IPS-15b (cell line): ENCODE measurements at regions not wholly inside any gene's neighbourhood (a gene's known extent, or its start where the extent isn't known, plus 50 kb on each side); places are given as distances from the start of the nearest gene placed in this dataset.

Experiments
- H3K27me3 ChIP-seq: one replicate; pipeline ENCODE4 v1.6.1; 2013; ENCODE audit warnings: low read length; ENCODE audit not compliant: control insufficient read depth, insufficient read depth
- H3K36me3 ChIP-seq: one replicate; pipeline ENCODE4 v1.6.1; 2013; ENCODE audit warnings: low read length; ENCODE audit not compliant: control insufficient read depth, insufficient read depth
- H3K4me1 ChIP-seq: one replicate; pipeline ENCODE4 v1.6.1; 2013; ENCODE audit warnings: mild to moderate bottlenecking, low read length; ENCODE audit not compliant: control insufficient read depth, insufficient read depth
- H3K4me3 ChIP-seq: one replicate; pipeline ENCODE4 v1.5.1; 2013; ENCODE audit warnings: low read depth, low read length
- H3K9ac ChIP-seq: one replicate; pipeline ENCODE4 v1.6.1; 2013; ENCODE audit warnings: low read depth, mild to moderate bottlenecking, low read length
- H3K9me3 ChIP-seq: one replicate; pipeline ENCODE4 v1.6.1; 2013; ENCODE audit warnings: mild to moderate bottlenecking, low read length; ENCODE audit not compliant: control insufficient read depth, insufficient read depth

- Histone ChIP-seq H3K4me3 (no peak overlapping the region), H3K4me1 (no peaks in the 10 kb centered on the region), H3K27me3 (no peaks in the 10 kb centered on the region), H3K36me3 (no peaks in the 10 kb centered on the region), H3K9me3 (no peaks in the 10 kb centered on the region), H3K9ac (no peak overlapping the region)
Observed at GRCh38 chr10:121418126-121418777, 180.0 kb downstream of the FGFR2 start.

DNA sequence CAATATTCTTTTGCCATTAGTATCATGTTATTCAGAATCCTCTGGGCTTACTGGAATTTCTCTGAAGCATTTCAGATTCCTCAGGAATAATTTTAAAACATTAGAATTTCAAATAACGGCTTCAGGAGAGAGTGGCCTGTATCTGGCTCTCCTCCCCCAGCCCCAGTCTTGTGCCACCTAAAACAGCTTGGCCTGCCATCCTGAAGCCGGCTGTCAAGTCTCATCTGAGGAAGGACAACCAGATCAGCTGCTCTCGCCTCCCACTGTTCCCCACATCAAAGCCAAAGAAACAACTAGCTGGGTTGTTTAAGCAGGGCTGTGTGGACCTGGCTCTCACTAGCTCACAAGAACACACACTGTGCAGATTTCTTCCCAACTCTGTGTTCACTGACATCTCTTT, 178.2 kb downstream of the FGFR2 start:
- H3K36me3 ChIP-seq, result no peaks in the 10 kb centered on the region
- no peak overlapping the region for H3K9ac ChIP-seq
- no peak overlapping the region for H3K4me3 ChIP-seq
- H3K4me1 ChIP-seq, result no peaks in the 10 kb centered on the region
- no peaks in the 10 kb centered on the region for H3K27me3 ChIP-seq
- no peaks in the 10 kb centered on the region for H3K9me3 ChIP-seq

DNA sequence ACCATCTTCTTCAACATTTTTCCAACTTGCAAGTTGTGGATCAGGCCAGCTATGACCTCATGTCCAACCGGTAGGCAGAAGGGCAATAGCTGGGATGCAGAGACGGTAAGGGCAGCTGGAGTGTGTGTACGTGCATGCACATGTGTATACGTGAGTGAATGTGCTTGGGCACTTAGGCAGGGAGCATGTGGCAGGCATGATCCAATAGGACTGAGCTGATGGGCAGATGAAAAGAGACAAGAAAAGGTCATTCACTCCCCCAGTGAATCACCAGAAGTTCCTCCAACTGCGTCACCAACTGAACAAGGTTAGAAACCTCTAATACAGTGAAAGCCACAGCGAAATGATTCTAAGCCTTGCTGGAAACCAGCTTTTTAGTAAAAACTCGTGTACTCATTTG, 176.1 kb downstream of the FGFR2 start:
- Histone ChIP-seq H3K36me3 (no peaks in the 10 kb centered on the region), H3K4me1 (no peaks in the 10 kb centered on the region), H3K9me3 (no peaks in the 10 kb centered on the region), H3K27me3 (no peaks in the 10 kb centered on the region), H3K9ac (no peak overlapping the region), H3K4me3 (no peak overlapping the region)

GRCh38 chr10:121425623-121426022, 172.6 kb downstream of the FGFR2 start:
- Histone ChIP-seq H3K27me3 (no peaks in the 10 kb centered on the region), H3K9me3 (no peaks in the 10 kb centered on the region), H3K4me1 (no peaks in the 10 kb centered on the region), H3K9ac (no peak overlapping the region), H3K4me3 (no peak overlapping the region), H3K36me3 (no peaks in the 10 kb centered on the region)

DNA sequence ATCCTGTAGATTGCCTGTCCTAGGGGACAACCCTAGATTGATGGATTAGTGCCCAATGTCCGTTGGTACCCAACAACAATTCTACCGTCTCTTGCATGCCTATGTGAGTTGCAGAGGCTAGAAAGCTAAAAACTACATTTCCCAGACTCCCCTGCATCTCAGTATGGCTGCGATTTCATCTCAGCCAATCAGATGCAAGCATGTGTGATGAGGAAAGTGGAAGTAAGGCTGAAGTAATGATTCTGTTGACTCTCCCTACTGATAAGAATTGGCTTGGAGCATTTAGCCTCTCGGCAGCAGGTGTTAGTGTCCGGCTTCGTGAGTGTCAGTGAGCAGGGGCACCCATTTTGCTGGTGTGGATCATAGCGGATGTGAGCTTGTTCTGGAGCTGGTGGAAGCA, 171.9 kb downstream of the FGFR2 start:
- Histone ChIP-seq H3K4me3 (no peak overlapping the region), H3K9ac (no peak overlapping the region), H3K4me1 (no peaks in the 10 kb centered on the region), H3K36me3 (no peaks in the 10 kb centered on the region), H3K9me3 (no peaks in the 10 kb centered on the region), H3K27me3 (no peaks in the 10 kb centered on the region)
